GM23338 (cell line): ENCODE measurements at regions not wholly inside any gene's neighbourhood (a gene's known extent, or its start where the extent isn't known, plus 50 kb on each side); places are given as distances from the start of the nearest gene placed in this dataset.

Experiments used
- ATAC-seq: fragments of 200-7000 bp; cut with Tn5 transposase; 3 replicates; pipeline ENCODE4 v1.9.1; 2020
- DNase-seq: peaks from one replicate; pipeline ENCODE4 v3.0.0-alpha.2; 2015; ENCODE audit warnings: low spot score
- H2AFZ ChIP-seq: fragments of 200-600 bp; sonication (generic); 2 replicates; pipeline ENCODE4 v1.8.0; 2016; ENCODE audit warnings: antibody characterized with exemption, mild to moderate bottlenecking, moderate library complexity
- H3F3A ChIP-seq: fragments of 200-600 bp; sonication (generic); replicated peaks from 2 replicates; pipeline ENCODE4 v1.8.0; 2017; ENCODE audit warnings: antibody characterized with exemption, mixed run types, low read depth
- H3K27ac ChIP-seq: fragments of 200-600 bp; sonication (generic); 2 replicates; pipeline ENCODE4 v1.6.1; 2016; ENCODE audit warnings: low read depth
- H3K27me3 ChIP-seq: fragments of 200-600 bp; sonication (generic); 2 replicates; pipeline ENCODE4 v1.8.0; 2016; ENCODE audit warnings: mild to moderate bottlenecking, mixed run types, moderate library complexity; ENCODE audit not compliant: insufficient read depth
- H3K36me3 ChIP-seq: fragments of 200-600 bp; sonication (generic); 2 replicates; pipeline ENCODE4 v1.8.0; 2016; ENCODE audit warnings: mild to moderate bottlenecking; ENCODE audit not compliant: insufficient read depth
- H3K4me1 ChIP-seq: fragments of 200-600 bp; sonication (generic); 2 replicates; pipeline ENCODE4 v1.8.0; 2016; ENCODE audit warnings: mild to moderate bottlenecking, moderate library complexity; ENCODE audit not compliant: insufficient read depth
- H3K4me2 ChIP-seq: fragments of 200-600 bp; sonication (generic); 2 replicates; pipeline ENCODE4 v1.7.1; 2017; ENCODE audit warnings: mixed run types
- H3K4me3 ChIP-seq: fragments of 200-600 bp; sonication (generic); 2 replicates; pipeline ENCODE4 v1.6.1; 2016; ENCODE audit warnings: mixed run types
- H3K79me2 ChIP-seq: fragments of 200-600 bp; sonication (generic); replicated peaks from 2 replicates; pipeline ENCODE4 v1.8.0; 2017; ENCODE audit warnings: mild to moderate bottlenecking; ENCODE audit not compliant: insufficient read depth
- H3K9me2 ChIP-seq: fragments of 200-600 bp; sonication (generic); 2 replicates; pipeline ENCODE4 v1.8.0; 2017; ENCODE audit not compliant: insufficient read depth
- H4K20me1 ChIP-seq: fragments of 200-600 bp; sonication (generic); replicated peaks from 2 replicates; pipeline ENCODE4 v1.8.0; 2017; ENCODE audit warnings: mild to moderate bottlenecking; ENCODE audit not compliant: insufficient read depth
- H3K27ac Mint-ChIP-seq: 2 replicates; pipeline ENCODE4 v1.8.0; 2020; ENCODE audit warnings: inconsistent platforms, mild to moderate bottlenecking, moderate library complexity, mixed read lengths
- H3K27me3 Mint-ChIP-seq: 3 replicates; pipeline ENCODE4 v1.8.0; 2022; ENCODE audit warnings: low read depth, mild to moderate bottlenecking, moderate library complexity, mixed read lengths, inconsistent platforms; ENCODE audit not compliant: insufficient read depth, poor library complexity
- H3K36me3 Mint-ChIP-seq: 3 replicates; pipeline ENCODE4 v1.8.0; 2021; ENCODE audit warnings: low read depth, mild to moderate bottlenecking, inconsistent platforms, moderate library complexity, mixed read lengths
- H3K4me1 Mint-ChIP-seq: 3 replicates; pipeline ENCODE4 v1.8.0; 2020; ENCODE audit warnings: mild to moderate bottlenecking, inconsistent platforms, mixed read lengths
- H3K4me3 Mint-ChIP-seq: 3 replicates; pipeline ENCODE4 v1.8.0; 2021; ENCODE audit warnings: moderate library complexity, mild to moderate bottlenecking, inconsistent platforms, mixed read lengths
- H3K9me3 Mint-ChIP-seq: 3 replicates; pipeline ENCODE4 v1.8.0; 2020; ENCODE audit warnings: moderate library complexity, mild to moderate bottlenecking, inconsistent platforms, mixed read lengths
- CREB1 ChIP-seq: fragments of 250-450 bp; sonication (Bioruptor Pico); IDR thresholded peaks from 2 replicates; pipeline ENCODE4 v1.5.0; 2020; ENCODE audit warnings: low read depth, mild to moderate bottlenecking, moderate library complexity
- ETS1 ChIP-seq: IDR thresholded peaks from 2 replicates; pipeline ENCODE4 v1.6.1; 2016; ENCODE audit warnings: antibody characterized with exemption
- EZH2 ChIP-seq: fragments of 200-600 bp; sonication (generic); IDR thresholded peaks from one replicate; pipeline ENCODE4 v1.8.0; 2017; ENCODE audit warnings: antibody characterized with exemption, mild to moderate bottlenecking, low read depth; ENCODE audit not compliant: unreplicated experiment
- EZH2phosphoT487 ChIP-seq: fragments of 200-600 bp; sonication (generic); IDR thresholded peaks from one replicate; pipeline ENCODE4 v1.8.1; 2018; ENCODE audit warnings: antibody characterized with exemption; ENCODE audit not compliant: unreplicated experiment
- JUNB ChIP-seq: IDR thresholded peaks from one replicate; pipeline ENCODE4 v1.6.1; 2016; ENCODE audit warnings: antibody characterized with exemption; ENCODE audit not compliant: unreplicated experiment
- NANOG ChIP-seq: IDR thresholded peaks from 2 replicates; pipeline ENCODE4 v1.6.1; 2016; ENCODE audit warnings: antibody characterized with exemption, borderline replicate concordance
- POLR2AphosphoS5 ChIP-seq: IDR thresholded peaks from 2 replicates; pipeline ENCODE4 v1.6.1; 2016; ENCODE audit warnings: antibody characterized with exemption, low read depth
- STAT1 ChIP-seq: IDR thresholded peaks from one replicate; pipeline ENCODE4 v1.6.1; 2016; ENCODE audit warnings: antibody characterized with exemption; ENCODE audit not compliant: unreplicated experiment
- ZNF331 ChIP-seq: fragments of 250-450 bp; sonication (Bioruptor Pico); IDR thresholded peaks from 2 replicates; pipeline ENCODE4 v1.5.0; 2020; ENCODE audit warnings: low read depth, mild to moderate bottlenecking, moderate library complexity
- TF ChIP-seq, protein P1 (sequence below): IDR thresholded peaks from one replicate; pipeline ENCODE4 v1.6.1; 2018; ENCODE audit warnings: antibody characterized with exemption; ENCODE audit not compliant: unreplicated experiment
- TF ChIP-seq, protein P2 (sequence below): fragments of 250-450 bp; sonication (Bioruptor Pico); IDR thresholded peaks from 2 replicates; pipeline ENCODE4 v1.5.0; 2020; ENCODE audit warnings: mild to moderate bottlenecking, moderate library complexity

DNA sequence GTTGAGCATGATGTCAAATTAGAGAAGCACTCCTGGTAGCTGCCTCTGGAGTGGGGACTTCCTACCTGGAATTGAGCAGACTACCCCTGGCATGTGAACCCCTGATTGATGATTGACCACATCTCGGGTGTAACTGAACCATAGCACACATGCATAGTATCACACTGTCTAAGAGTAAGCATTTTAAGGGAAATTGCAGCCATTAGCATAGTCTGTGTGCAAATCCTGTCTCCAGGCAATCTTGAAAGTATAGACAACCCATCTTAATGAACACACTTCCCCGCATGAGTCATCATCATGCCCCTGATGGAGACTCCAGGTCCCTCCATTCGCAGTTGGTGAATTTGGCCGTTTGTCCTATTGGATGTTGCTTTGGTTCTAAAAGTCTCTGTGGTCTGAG, 131.3 kb downstream of the C11orf91 start:
- Histone ChIP-seq H2AFZ (no peak overlapping the region), H3K4me3 (no peak overlapping the region), H3K4me2 (no peak overlapping the region), H3K79me2 (no peaks in the 10 kb centered on the region), H4K20me1 (no peaks in the 10 kb centered on the region), H3K36me3 (peaks cover 3% of the 10 kb centered on the region; the same call in 1 of the 2 replicates), H3F3A (no peaks in the 10 kb centered on the region), H3K4me1 (peaks cover 6% of the 10 kb centered on the region), H3K27ac (no peak overlapping the region), H3K27me3 (no peaks in the 10 kb centered on the region), H3K9me2 (no peaks in the 10 kb centered on the region)
- peaks cover 4% of the 10 kb centered on the region; the same call in 1 of the 3 replicates for H3K36me3 Mint-ChIP-seq
- DNase-seq (no peak), ATAC-seq (no peak)
- H3K4me1 Mint-ChIP-seq, result peaks cover 14% of the 10 kb centered on the region
- H3K27ac Mint-ChIP-seq, result no peak overlapping the region
- no peak for TF ChIP-seq CREB1
- peaks cover 12% of the 10 kb centered on the region; the same call in 2 of the 3 replicates for H3K9me3 Mint-ChIP-seq
- H3K4me3 Mint-ChIP-seq, result no peak overlapping the region
- peaks cover 4% of the 10 kb centered on the region for H3K27me3 Mint-ChIP-seq

DNA sequence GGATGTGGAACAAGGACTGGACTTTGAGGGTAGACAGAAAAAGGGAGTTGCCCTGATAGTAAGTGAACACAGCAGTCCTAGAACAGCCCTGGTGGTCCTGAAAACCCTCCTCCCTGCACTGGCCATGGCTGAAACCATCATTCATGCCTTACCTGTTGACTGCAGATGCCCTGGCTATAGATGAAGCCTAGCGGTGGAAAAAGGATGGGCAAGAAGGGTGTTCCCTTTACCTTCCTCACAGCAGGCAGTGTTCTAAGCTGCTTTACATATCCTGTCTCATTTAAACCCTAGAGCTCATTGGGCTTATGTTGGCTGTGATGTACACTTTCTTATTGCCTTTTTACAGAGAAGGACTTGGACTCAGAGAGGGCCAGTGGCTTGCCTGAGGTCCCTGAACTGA, 133.6 kb downstream of the C11orf91 start:
- H3K36me3 Mint-ChIP-seq, result peaks cover 4% of the 10 kb centered on the region; the same call in 1 of the 3 replicates
- H3K4me1 Mint-ChIP-seq, result peaks cover 14% of the 10 kb centered on the region
- peaks cover 4% of the 10 kb centered on the region for H3K27me3 Mint-ChIP-seq
- no peak overlapping the region for H3K4me3 Mint-ChIP-seq
- ATAC-seq (no peak), DNase-seq (no peak)
- Histone ChIP-seq H3K4me2 (no peak overlapping the region), H3K36me3 (0 out of 2 replicates have a peak, but pooled peaks cover 3% of the 10 kb centered on the region), H3F3A (no peaks in the 10 kb centered on the region), H2AFZ (no peak overlapping the region), H3K4me1 (peaks cover 6% of the 10 kb centered on the region), H3K79me2 (no peaks in the 10 kb centered on the region), H3K4me3 (no peak overlapping the region), H4K20me1 (no peaks in the 10 kb centered on the region), H3K9me2 (no peaks in the 10 kb centered on the region), H3K27me3 (no peaks in the 10 kb centered on the region), H3K27ac (no peak overlapping the region)
- H3K27ac Mint-ChIP-seq, result no peak overlapping the region
- peaks cover 4% of the 10 kb centered on the region; the same call in 2 of the 3 replicates for H3K9me3 Mint-ChIP-seq
- TF ChIP-seq, protein P1, sequence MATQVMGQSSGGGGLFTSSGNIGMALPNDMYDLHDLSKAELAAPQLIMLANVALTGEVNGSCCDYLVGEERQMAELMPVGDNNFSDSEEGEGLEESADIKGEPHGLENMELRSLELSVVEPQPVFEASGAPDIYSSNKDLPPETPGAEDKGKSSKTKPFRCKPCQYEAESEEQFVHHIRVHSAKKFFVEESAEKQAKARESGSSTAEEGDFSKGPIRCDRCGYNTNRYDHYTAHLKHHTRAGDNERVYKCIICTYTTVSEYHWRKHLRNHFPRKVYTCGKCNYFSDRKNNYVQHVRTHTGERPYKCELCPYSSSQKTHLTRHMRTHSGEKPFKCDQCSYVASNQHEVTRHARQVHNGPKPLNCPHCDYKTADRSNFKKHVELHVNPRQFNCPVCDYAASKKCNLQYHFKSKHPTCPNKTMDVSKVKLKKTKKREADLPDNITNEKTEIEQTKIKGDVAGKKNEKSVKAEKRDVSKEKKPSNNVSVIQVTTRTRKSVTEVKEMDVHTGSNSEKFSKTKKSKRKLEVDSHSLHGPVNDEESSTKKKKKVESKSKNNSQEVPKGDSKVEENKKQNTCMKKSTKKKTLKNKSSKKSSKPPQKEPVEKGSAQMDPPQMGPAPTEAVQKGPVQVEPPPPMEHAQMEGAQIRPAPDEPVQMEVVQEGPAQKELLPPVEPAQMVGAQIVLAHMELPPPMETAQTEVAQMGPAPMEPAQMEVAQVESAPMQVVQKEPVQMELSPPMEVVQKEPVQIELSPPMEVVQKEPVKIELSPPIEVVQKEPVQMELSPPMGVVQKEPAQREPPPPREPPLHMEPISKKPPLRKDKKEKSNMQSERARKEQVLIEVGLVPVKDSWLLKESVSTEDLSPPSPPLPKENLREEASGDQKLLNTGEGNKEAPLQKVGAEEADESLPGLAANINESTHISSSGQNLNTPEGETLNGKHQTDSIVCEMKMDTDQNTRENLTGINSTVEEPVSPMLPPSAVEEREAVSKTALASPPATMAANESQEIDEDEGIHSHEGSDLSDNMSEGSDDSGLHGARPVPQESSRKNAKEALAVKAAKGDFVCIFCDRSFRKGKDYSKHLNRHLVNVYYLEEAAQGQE, result no peak
- TF ChIP-seq JUNB (no peak), POLR2AphosphoS5 (no peak), ETS1 (no peak), ZNF331 (no peak), EZH2phosphoT487 (no peak), EZH2 (no peak), NANOG (no peak), STAT1 (no peak)
- TF ChIP-seq, protein P2, sequence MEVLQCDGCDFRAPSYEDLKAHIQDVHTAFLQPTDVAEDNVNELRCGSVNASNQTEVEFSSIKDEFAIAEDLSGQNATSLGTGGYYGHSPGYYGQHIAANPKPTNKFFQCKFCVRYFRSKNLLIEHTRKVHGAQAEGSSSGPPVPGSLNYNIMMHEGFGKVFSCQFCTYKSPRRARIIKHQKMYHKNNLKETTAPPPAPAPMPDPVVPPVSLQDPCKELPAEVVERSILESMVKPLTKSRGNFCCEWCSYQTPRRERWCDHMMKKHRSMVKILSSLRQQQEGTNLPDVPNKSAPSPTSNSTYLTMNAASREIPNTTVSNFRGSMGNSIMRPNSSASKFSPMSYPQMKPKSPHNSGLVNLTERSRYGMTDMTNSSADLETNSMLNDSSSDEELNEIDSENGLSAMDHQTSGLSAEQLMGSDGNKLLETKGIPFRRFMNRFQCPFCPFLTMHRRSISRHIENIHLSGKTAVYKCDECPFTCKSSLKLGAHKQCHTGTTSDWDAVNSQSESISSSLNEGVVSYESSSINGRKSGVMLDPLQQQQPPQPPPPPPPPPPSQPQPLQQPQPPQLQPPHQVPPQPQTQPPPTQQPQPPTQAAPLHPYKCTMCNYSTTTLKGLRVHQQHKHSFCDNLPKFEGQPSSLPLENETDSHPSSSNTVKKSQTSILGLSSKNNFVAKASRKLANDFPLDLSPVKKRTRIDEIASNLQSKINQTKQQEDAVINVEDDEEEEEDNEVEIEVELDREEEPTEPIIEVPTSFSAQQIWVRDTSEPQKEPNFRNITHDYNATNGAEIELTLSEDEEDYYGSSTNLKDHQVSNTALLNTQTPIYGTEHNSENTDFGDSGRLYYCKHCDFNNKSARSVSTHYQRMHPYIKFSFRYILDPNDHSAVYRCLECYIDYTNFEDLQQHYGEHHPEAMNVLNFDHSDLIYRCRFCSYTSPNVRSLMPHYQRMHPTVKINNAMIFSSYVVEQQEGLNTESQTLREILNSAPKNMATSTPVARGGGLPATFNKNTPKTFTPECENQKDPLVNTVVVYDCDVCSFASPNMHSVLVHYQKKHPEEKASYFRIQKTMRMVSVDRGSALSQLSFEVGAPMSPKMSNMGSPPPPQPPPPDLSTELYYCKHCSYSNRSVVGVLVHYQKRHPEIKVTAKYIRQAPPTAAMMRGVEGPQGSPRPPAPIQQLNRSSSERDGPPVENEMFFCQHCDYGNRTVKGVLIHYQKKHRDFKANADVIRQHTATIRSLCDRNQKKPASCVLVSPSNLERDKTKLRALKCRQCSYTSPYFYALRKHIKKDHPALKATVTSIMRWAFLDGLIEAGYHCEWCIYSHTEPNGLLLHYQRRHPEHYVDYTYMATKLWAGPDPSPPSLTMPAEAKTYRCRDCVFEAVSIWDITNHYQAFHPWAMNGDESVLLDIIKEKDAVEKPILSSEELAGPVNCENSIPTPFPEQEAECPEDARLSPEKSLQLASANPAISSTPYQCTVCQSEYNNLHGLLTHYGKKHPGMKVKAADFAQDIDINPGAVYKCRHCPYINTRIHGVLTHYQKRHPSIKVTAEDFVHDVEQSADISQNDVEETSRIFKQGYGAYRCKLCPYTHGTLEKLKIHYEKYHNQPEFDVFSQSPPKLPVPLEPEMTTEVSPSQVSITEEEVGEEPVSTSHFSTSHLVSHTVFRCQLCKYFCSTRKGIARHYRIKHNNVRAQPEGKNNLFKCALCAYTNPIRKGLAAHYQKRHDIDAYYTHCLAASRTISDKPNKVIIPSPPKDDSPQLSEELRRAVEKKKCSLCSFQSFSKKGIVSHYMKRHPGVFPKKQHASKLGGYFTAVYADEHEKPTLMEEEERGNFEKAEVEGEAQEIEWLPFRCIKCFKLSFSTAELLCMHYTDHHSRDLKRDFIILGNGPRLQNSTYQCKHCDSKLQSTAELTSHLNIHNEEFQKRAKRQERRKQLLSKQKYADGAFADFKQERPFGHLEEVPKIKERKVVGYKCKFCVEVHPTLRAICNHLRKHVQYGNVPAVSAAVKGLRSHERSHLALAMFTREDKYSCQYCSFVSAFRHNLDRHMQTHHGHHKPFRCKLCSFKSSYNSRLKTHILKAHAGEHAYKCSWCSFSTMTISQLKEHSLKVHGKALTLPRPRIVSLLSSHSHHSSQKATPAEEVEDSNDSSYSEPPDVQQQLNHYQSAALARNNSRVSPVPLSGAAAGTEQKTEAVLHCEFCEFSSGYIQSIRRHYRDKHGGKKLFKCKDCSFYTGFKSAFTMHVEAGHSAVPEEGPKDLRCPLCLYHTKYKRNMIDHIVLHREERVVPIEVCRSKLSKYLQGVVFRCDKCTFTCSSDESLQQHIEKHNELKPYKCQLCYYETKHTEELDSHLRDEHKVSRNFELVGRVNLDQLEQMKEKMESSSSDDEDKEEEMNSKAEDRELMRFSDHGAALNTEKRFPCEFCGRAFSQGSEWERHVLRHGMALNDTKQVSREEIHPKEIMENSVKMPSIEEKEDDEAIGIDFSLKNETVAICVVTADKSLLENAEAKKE, result no peak
